Esophagus squamous epithelium (tissue), 4 donors: ENCODE measurements at regions not wholly inside any gene's neighbourhood (a gene's known extent, or its start where the extent isn't known, plus 50 kb on each side); places are given as distances from the start of the nearest gene placed in this dataset.

Experiments
- CTCF ChIP-seq, 6 experiments: fragments of 450-650 bp in 4 of 6; fragments of 200-600 bp in 2 of 6; sonication (generic) in 2 of 6; IDR thresholded peaks; one replicate each; pipeline ENCODE4 v1.5.1; 2016 to 2019; ENCODE audit warnings: antibody characterized with exemption in 6 of 6, mild to moderate bottlenecking in 4 of 6, moderate library complexity in 4 of 6
- POLR2A ChIP-seq, 4 donors: fragments of 450-650 bp; IDR thresholded peaks; one replicate each; pipeline ENCODE4 v1.6.1; 2017; ENCODE audit warnings: antibody characterized with exemption in 4 of 4, mild to moderate bottlenecking in 4 of 4, moderate library complexity in 3 of 4

- TF ChIP-seq CTCF (IDR thresholded peaks at IDR 0.05), result no peak
- TF ChIP-seq POLR2A (IDR thresholded peaks at IDR 0.05), result no peak
These were observed 330.5 kb downstream of the FGF9 start for GRCh38 chr13:22001336-22001735.
